Right ventricle myocardium superior (tissue), 1 donor: ENCODE measurements at regions not wholly inside any gene's neighbourhood (a gene's known extent, or its start where the extent isn't known, plus 50 kb on each side); places are given as distances from the start of the nearest gene placed in this dataset.
"Not testable (repeated sequence)": the region's sequence is repeated elsewhere in the genome, so short reads cannot be mapped to it uniquely, and the experiment has no call there.

Experiments
- ATAC-seq: fragments of 200-7000 bp; cut with Tn5 transposase; one replicate; pipeline ENCODE4 v1.9.1; 2020; ENCODE audit warnings: mild to moderate bottlenecking; ENCODE audit not compliant: poor library complexity
- DNase-seq: peaks from one replicate; pipeline ENCODE4 v3.0.0-alpha.2; 2020
- intact Hi-C: fragments of 100-400 bp; cut with DNase I; formaldehyde crosslinking; loops from one replicate; pipeline ENCODE4 v1.11.2; 2022
- donor health status: DM: no; HTN: yes; CAD: no; lungs with severe emphysema.

DNA sequence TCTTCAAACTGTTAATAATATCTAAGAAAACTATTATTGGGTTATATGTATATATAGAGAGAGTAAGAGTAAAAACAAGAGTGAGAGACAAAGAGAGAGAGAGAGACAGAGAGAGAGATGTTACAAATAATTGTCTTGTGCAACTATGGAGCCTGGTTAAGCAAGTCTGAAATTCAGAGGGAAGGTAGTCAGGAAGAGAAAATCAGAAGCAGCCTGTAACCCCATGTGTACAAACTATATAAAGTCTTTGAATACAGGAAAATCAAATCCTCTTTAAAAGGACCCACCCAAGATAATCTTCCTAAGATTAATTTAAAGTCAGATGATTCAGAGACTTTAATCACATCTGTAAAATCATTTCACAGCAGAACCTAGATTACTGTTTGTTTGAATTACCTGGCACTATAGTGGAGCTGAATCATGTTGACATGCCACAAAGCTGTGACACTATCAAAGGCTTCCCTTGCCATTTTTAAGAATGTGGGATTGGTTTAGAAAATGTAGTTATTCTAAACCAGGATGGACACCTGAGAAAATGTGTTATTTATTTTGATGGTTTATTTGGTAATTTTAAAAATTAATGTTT is 301.7 kb upstream of the FSIP2 start:
- DNase-seq (no peak), ATAC-seq (no peak)
- intact Hi-C loops: no loop called here

DNA sequence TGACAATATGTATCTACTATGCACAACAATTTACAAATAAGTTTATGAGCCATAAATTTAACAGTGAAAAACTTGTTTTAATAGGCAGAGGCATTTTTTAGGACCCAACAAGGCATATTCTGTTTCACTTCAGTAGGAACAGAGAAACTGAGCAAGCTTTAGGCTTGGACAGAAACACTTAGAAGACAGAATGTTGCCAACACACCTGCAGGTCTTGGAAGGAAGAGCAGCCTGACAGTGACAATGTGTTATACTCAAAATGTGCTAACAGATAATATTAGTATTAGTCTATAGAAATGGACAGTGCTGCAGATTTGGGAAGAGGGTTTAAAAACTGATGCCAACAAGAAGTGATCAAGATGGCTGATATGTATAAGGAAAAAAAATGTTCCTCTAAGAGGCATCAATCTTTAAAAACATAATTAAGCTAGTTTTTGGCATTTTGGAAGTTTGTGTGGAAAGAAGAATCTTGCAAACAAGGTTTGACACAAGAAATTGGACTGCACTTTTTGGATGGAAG is 297.1 kb upstream of the FSIP2 start:
- intact Hi-C loops: no loop called here
- DNase-seq: no peak
- ATAC-seq: no peak

GRCh38 chr2:185456517-185456916 is 282.1 kb upstream of the FSIP2 start:
- ATAC-seq: no peak
- intact Hi-C loops: no loop called here
- DNase-seq: no peak

GRCh38 chr2:185463481-185463880 is 275.1 kb upstream of the FSIP2 start:
- ATAC-seq: no peak
- no peak for DNase-seq
- intact Hi-C loops: no loop called here

DNA sequence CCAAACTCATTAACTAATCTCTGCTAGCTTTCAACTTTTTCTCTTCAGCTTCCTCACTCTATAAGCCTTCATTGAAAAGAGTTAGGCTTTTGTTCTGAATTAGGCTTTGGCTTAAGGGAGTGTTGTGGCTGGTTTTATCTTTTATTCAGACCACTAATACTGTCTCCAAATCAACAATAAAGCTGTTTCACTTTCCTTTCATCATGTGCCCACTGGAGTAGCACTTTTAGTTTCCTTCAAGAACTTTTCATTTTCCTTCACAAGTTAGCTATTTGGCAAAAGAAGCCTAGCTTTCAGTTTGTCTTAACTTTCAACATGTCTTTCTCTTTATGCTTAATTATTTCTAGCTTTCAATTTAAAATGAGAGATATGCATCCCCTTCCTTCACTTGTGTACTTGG is 271.7 kb upstream of the FSIP2 start:
- DNase-seq (no peak), ATAC-seq (no peak)

GRCh38 chr2:185471441-185471840 is 267.2 kb upstream of the FSIP2 start:
- ATAC-seq (no peak), DNase-seq (no peak)
- intact Hi-C loops: no loop called here

More for the DNA sequence above, 271.7 kb upstream of the FSIP2 start:
- intact Hi-C loops: no loop called here

GRCh38 chr2:185472574-185472973 is 266.0 kb upstream of the FSIP2 start:
- DNase-seq (no peak), ATAC-seq (no peak)
- intact Hi-C loops: no loop called here

- DNase-seq: no peak
- intact Hi-C loops: no loop called here
- ATAC-seq: no peak
Measured at GRCh38 chr2:185473838-185474237, 264.8 kb upstream of the FSIP2 start.

- DNase-seq (no peak), ATAC-seq (no peak)
- intact Hi-C loops: no loop called here
Measured at GRCh38 chr2:185475914-185476313, 262.7 kb upstream of the FSIP2 start.

DNA sequence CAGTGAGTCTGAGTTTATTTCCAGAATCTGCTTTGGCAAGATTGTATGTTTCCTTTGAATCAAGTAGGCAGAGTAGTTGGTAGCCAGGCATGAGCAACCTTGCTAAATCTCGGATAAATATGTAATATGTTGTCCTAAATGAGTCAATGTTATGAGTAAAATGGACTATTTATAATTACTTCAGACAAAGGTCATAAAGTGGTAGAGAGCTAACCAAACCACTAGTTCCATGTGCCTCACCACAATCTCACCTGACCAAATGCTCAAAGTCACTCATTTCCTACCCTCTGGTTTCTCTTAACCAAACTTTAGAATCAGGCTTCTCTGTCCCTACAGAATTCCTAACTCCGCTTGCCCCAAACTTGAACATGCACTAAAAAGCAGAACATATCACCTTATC is 261.2 kb upstream of the FSIP2 start:
- intact Hi-C loops: no loop called here
- DNase-seq: no peak
- ATAC-seq: no peak

DNA sequence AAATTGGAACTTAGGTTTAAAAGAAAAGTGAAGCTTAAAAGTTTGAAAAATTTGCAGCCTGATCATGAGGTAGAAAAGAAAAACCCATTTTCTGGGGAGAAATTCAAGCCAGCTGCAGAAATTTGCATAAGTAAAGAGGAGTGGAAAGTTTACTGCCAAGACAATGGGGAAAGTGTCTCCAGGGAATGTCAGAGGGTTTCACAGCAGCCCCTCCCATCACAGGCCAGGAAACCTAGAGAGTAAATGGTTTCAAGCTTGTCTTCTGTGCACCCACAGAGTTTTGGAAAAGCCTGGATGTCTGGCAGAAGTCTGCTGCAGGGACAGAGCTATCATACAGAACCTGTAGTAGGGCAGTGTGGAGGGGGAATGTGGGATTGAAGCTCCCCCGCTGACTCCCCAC is 254.0 kb upstream of the FSIP2 start:
- intact Hi-C loops: no loop called here
- no peak for ATAC-seq
- DNase-seq: no peak

DNA sequence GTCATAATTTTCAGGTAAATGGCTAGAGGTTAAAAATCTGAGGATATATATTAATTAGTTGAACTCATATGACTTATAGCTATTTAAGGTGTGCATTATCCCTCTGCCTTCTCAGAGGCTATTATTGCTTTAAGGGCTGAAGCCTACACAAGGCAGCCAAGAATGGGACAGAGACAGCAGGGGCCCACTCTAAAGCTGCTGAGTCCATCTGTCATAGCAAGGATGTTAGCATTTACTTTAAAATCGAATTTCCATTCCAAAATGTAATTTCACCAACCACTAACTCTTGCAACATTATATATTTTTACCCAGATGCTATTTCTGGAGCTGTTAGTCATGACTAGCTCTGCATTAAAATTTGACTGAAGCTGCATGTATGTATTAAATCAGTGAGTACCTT is 236.3 kb upstream of the FSIP2 start:
- ATAC-seq: no peak

DNA sequence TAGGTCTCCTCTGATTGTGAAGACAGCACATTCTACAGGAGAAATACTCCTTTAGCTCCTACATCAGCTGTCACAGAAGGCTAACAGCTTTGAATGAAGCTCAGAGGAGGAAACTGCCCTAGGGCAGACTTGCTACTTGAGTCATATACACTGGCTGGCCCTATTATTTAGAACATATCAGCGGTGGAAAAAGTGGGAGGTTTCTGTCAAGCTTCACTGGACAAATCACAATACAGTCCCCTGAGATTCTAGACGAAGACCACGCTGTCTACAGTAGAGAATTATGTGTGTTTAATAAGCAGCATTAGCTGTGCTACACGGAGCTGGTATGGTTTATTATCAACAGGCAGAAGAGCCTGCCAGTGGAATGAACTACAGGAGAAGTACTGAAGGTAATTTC is 230.9 kb upstream of the FSIP2 start:
- intact Hi-C loops: no loop called here
- no peak for DNase-seq
- no peak for ATAC-seq

More for the DNA sequence above, 236.3 kb upstream of the FSIP2 start:
- intact Hi-C loops: no loop called here
- no peak for DNase-seq

DNA sequence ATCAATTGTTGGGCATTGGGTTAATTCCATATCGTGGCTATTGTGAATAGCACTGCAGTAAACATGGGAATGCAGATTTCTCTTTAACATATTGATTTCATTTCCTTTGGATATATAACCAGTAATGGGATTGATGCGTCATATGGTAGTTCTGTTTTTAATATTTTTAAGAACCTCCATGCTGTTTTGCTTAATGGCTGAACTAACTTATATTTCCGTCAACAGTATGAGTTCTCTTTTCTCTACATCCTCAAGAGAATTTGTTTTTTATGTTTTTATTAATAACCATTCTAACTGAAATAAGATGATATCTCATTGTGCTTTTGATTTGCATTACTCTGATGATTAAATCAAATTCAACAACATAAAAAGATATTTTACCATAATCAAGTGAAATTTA is 228.5 kb upstream of the FSIP2 start:
- DNase-seq (no peak), ATAC-seq (no peak)
- intact Hi-C loops: no loop called here

- intact Hi-C loops: no loop called here
- DNase-seq (no peak), ATAC-seq (no peak)
Measured at GRCh38 chr2:185511925-185512324, 226.7 kb upstream of the FSIP2 start.

- DNase-seq: no peak
- no peak for ATAC-seq
- intact Hi-C loops: no loop called here
Measured at GRCh38 chr2:185522472-185522871, 216.1 kb upstream of the FSIP2 start.

DNA sequence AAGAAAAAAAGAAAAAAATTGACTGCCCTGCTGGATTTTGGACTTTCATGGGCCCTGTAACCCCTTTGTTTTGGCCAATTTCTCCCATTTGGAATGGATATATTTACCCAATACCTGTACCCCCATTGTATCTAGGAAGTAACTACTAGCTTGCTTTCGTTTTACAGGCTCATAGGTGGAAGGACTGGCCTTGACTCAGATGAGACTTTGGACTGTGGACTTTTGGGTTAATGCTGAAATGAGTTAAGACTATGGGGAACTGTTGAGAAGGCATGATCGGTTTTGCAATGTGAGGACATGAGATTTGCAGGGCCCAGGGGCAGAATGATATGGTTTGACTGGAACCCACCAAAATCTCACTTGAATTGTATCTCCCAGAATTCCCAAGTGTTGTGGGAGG is 214.4 kb upstream of the FSIP2 start:
- intact Hi-C loops, ATAC-seq, DNase-seq: not testable (repeated sequence)

DNA sequence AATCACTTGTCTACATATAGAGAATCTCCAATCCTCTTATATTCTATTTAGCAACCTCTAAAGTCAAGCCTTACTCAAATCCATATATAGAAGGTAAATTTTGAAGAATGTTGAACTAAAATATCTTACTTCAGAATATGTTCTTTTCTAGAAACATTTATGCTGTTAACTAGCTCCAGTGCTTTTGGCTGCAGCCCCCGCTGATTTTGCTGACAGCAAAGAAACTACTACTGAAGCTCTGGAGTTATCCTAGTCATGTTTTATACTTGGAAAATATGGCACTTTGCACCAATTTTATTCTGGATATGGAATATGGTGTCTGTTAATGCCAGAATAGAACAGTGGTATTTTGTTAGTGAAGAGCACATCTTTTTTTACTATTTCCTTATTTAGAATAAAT is 212.4 kb upstream of the FSIP2 start:
- ATAC-seq: no peak
- intact Hi-C loops: no loop called here

DNA sequence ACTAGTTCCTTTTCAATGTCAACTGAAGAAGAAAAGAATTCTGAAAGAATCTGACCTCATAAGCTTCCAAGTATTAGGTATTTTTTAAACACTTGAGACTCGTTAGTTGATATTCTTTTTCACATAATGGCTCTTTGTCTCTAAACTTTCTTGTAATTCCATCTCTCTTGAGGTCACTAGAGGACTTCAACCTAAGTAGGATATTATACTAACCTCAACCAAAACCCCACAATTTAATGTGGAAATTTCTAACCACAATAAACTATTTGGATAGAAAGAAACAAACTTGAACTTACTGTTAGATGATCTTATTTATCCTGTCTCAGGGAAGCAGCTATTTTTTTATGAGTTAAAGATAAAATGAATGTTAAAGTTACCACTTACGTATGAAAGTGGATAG is 206.9 kb upstream of the FSIP2 start:
- no peak for DNase-seq
- intact Hi-C loops: no loop called here
- ATAC-seq: no peak

More for the DNA sequence above, 212.4 kb upstream of the FSIP2 start:
- DNase-seq: no peak

GRCh38 chr2:185537689-185538088 is 200.9 kb upstream of the FSIP2 start:
- no peak for ATAC-seq
- intact Hi-C loops: no loop called here
- DNase-seq: no peak

DNA sequence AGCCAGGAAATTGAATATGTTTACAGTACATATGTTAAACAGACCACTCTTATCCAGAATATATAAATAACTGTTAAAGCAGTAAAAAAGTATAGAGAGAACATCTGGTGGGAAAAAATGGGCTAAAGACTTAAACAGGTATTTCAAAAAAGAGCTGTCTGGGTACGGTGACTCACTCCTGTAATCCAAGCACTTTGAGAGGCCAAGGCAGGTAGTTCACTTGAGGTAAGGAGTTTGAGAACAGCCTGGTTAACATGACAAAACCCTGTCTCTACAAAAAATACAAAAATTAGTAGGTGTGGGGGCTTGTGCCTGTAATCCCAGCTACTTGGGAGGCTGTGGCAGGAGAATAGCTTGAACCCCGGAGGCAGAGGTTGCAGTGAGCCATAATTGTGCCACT is 171.4 kb upstream of the FSIP2 start:
- intact Hi-C loops: no loop called here
- DNase-seq: no peak
- no peak for ATAC-seq
